GM12801 (cell line): ENCODE measurements at regions not wholly inside any gene's neighbourhood (a gene's known extent, or its start where the extent isn't known, plus 50 kb on each side); places are given as distances from the start of the nearest gene placed in this dataset.

Source experiments
- TF ChIP-seq, protein P1 (sequence below): IDR thresholded peaks from one replicate; pipeline ENCODE4 v1.5.1; 2011; ENCODE audit warnings: control low read depth; ENCODE audit not compliant: insufficient read length; ENCODE audit errors: extremely low read depth

DNA sequence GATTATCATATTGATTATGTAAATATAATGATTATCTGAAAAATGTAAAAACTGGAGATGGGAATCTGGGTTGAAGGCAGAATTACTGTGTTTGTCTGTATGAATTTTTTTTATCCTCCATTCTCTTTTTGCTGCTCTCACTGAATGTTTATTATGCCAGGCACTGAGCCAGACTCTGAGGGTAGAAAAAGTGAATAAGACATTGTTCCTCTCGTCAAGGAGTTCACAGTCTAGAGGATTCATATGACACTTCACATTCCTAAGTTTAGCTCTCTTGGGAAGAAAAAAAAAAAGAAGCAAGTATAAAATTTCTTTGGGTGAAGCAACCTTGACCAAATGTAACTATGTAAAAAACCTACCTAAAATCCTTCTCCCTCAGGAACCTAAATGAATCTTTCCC, 120.9 kb upstream of the LMO3 start:
- TF ChIP-seq, protein P1, sequence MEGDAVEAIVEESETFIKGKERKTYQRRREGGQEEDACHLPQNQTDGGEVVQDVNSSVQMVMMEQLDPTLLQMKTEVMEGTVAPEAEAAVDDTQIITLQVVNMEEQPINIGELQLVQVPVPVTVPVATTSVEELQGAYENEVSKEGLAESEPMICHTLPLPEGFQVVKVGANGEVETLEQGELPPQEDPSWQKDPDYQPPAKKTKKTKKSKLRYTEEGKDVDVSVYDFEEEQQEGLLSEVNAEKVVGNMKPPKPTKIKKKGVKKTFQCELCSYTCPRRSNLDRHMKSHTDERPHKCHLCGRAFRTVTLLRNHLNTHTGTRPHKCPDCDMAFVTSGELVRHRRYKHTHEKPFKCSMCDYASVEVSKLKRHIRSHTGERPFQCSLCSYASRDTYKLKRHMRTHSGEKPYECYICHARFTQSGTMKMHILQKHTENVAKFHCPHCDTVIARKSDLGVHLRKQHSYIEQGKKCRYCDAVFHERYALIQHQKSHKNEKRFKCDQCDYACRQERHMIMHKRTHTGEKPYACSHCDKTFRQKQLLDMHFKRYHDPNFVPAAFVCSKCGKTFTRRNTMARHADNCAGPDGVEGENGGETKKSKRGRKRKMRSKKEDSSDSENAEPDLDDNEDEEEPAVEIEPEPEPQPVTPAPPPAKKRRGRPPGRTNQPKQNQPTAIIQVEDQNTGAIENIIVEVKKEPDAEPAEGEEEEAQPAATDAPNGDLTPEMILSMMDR: no peak

DNA sequence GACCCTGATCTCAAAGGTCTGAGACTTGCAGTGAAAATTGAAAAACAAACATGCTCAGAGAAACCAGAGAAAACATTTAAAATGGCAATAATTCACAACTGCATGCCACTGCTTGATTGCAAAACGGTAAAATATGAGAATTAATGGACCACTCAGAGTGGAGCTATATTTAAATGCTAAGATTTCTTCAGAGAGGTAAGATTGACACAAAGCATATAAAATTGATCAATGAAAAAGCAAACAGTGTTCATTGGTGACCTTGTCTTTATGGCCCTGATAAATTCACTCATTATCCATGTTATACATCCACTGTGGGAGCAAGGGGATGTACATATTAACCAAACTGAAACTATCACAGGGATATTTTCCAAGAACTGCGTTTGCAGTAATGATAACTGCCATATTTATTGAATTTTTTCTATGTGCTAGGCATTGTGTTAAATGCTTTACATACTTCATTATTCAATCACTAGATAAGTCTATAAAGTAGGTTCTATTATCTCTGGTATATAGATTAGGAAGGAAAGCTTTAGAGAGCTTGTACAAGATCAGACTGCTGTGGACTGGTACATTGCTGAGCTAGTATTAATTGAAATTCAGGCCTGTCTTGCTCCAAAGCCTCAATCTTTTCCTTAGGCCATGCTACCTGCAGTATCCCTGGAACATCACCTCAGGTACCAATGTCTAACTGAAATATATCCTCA, 113.9 kb upstream of the LMO3 start:
- TF ChIP-seq, protein P1: no peak

DNA sequence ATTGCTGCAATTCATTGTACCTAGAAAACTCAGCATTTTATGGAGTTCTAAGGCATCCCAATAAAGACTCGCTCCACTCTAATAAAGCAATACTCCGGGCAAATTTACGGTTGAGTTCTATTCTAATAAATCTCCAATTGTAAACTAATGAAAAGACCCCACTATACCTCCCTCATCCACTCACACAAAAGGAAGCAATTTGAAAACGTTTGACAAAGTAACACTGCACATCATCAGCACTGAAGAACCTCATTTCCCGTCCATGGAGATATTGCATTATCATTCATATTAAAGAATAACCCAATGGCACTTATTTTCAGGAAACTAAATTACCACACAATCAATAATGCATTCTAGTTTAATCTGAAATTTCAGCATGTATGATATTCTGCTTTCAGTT, 111.0 kb upstream of the LMO3 start:
- TF ChIP-seq, protein P1: no peak

DNA sequence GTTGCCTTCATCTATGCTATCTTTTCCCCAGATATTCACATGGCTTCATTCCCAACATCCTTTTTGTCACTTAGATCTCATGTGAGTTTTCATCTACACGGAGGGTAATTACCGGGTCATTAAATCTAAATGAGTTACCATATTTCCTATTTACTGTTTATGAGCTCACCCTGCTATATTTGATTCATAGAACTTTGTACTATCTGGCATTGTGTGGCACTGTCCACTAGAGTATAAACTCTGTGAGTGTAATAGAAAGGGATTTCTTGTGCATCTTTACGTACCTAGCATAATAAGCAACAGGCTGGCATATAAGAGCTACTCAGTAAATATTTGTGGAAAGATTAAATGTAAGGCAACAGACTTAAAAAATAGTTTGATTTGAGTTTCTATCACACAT, 86.1 kb upstream of the LMO3 start:
- TF ChIP-seq, protein P1: no peak

DNA sequence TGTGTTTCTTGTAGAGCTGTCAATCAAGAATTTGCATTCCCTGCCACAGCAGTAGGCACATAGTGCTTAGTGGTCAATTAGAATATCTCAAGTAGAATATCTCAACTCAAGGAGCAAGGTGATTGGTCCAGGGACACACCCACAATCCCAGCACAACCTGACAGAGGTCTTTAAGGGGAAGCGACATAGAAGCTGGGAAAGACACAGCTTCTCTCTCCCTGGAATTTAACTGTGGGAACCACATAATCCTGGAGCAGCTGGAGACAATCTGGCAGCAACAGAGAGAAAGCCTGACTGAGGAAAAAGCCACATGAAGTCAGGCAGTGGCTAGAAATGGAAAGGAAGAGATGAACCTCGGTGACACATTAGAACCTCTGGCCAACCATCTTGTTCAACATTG, 85.7 kb upstream of the LMO3 start:
- TF ChIP-seq, protein P1: no peak

DNA sequence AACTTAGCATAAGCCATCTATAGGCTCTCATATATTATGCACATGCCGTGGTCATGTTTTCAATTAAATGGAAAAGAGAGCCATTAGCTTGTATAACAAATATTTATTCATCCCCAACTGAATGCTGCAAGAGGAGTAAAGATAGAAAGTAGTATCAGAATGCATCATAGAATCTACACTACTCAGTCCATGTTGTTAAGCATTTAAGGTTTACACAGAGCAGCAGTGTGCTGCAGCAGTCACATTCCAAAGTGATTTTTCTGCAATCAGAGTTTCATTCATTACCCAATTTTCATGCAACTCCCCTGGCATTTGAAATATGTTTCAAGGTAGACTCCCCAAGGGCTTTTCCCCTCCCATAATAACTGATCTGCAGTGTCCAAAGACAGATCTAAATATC, 82.2 kb upstream of the LMO3 start:
- TF ChIP-seq, protein P1: no peak

DNA sequence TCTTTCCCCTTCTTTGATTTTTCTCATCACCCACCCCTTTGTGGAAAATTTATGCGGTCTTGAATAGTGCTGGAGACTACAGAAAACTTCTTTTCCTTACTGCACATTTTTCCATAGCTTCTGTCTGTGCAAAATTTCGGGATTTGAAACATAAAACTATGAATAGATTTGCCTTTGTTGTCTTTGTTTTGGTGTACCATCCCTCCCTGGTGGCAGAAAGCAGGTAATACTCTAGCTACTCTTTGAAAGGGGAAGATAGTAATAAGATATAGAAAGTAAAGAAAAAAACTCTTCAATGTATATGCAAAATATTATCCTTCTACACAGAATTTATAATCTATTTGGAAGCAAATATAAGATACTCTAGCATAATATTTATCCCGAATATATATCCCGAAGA, 79.1 kb upstream of the LMO3 start:
- TF ChIP-seq, protein P1: no peak

DNA sequence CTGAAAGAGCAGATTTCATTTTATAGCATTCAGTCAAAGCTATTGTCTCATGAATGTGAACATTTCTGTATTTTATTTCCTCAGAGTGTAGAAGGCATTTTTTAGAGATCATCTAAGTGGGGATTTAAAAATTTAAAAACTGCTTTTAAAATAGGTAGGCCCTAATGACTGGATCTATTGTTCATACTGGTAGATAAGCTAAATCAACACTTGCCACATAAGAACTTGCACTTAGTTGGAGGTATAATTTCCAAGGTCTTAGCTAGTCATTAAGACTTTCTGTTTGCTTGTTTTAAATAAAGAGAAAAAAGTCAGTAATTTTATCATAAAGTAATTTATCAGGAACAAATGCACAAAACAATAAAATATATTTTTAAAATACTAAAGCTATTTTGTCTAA, 75.2 kb upstream of the LMO3 start:
- TF ChIP-seq, protein P1: no peak
